CD4-positive, alpha-beta memory T cell (primary cell): ENCODE measurements at regions not wholly inside any gene's neighbourhood (a gene's known extent, or its start where the extent isn't known, plus 50 kb on each side); places are given as distances from the start of the nearest gene placed in this dataset.

Experiments
- CTCF ChIA-PET: fragments of 350-600 bp; sonication (Branson Sonifier 250); formaldehyde crosslinking; loops from one replicate; lab custom pipeline; 2021; ENCODE audit warnings: inconsistent platforms; ENCODE audit not compliant: partially characterized antibody; lab: Charles Lee
- POLR2A ChIA-PET: fragments of 350-600 bp; sonication (Branson Sonifier 250); formaldehyde crosslinking; loops from one replicate; lab custom pipeline; 2021; ENCODE audit not compliant: partially characterized antibody; lab: Charles Lee
- DNase-seq, 5 donors: peaks; one replicate each; pipeline versions ENCODE4 v3.0.0 to v3.0.0-alpha.2; 2020 to 2022; ENCODE audit warnings: mixed read lengths in 1 of 5
- H3K27ac ChIP-seq: one replicate; pipeline ENCODE4 v1.7.0; 2013; ENCODE audit warnings: low read depth, low read length
- H3K27me3 ChIP-seq: 2 replicates; pipeline ENCODE4 v1.7.0; 2013; ENCODE audit warnings: mild to moderate bottlenecking, low read length, moderate library complexity; ENCODE audit not compliant: insufficient read depth
- H3K36me3 ChIP-seq: 2 replicates; pipeline ENCODE4 v1.7.0; 2013; ENCODE audit warnings: mild to moderate bottlenecking, low read length, moderate library complexity; ENCODE audit not compliant: insufficient read depth
- H3K4me1 ChIP-seq: 2 replicates; pipeline ENCODE4 v1.7.0; 2013; ENCODE audit warnings: mild to moderate bottlenecking, low read length, moderate library complexity; ENCODE audit not compliant: insufficient read depth
- H3K4me3 ChIP-seq, 2 donors: one replicate each; pipeline ENCODE4 v1.7.0; 2013; ENCODE audit warnings: low read length in 2 of 2, mild to moderate bottlenecking in 1 of 2
- H3K9me3 ChIP-seq, 2 donors: one replicate each; pipeline ENCODE4 v1.7.0; 2013; ENCODE audit warnings: low read length in 2 of 2, control low read depth in 1 of 2; ENCODE audit not compliant: control insufficient read depth in 1 of 2
- H3K27ac Mint-ChIP-seq, 7 donors: one replicate each; pipeline ENCODE4 v1.8.0; 2020 to 2021; ENCODE audit warnings: mixed read lengths in 7 of 7, mild to moderate bottlenecking in 6 of 7, inconsistent platforms in 3 of 7, moderate library complexity in 3 of 7
- H3K27me3 Mint-ChIP-seq, 2 donors: one replicate each; pipeline ENCODE4 v1.8.0; 2020 to 2021; ENCODE audit warnings: mixed read lengths in 2 of 2
- H3K36me3 Mint-ChIP-seq, 2 donors: one replicate each; pipeline ENCODE4 v1.8.0; 2020 to 2021; ENCODE audit warnings: mixed read lengths in 2 of 2, inconsistent platforms in 1 of 2, mild to moderate bottlenecking in 1 of 2
- H3K4me1 Mint-ChIP-seq, 4 donors: one replicate each; pipeline ENCODE4 v1.8.0; 2020 to 2021; ENCODE audit warnings: mixed read lengths in 4 of 4, mild to moderate bottlenecking in 1 of 4
- H3K4me3 Mint-ChIP-seq, 8 donors: one replicate each; pipeline ENCODE4 v1.8.0; 2020 to 2021; ENCODE audit warnings: mixed read lengths in 8 of 8, mild to moderate bottlenecking in 7 of 8, moderate library complexity in 6 of 8, inconsistent platforms in 3 of 8
- H3K9me3 Mint-ChIP-seq, 8 donors: one replicate each; pipeline ENCODE4 v1.8.0; 2020 to 2021; ENCODE audit warnings: mixed read lengths in 8 of 8, mild to moderate bottlenecking in 5 of 8, inconsistent platforms in 3 of 8, moderate library complexity in 1 of 8
- intact Hi-C: fragments of 100-400 bp; cut with micrococcal nuclease; formaldehyde crosslinking; loops from one replicate; pipeline ENCODE4 v1.15.1; 2023

- H3K36me3 ChIP-seq: no peaks in the 10 kb centered on the region
- intact Hi-C loops: no loop called here
- no peaks in the 10 kb centered on the region for H3K9me3 ChIP-seq
- no peaks in the 10 kb centered on the region for H3K27me3 ChIP-seq
- Mint-ChIP-seq H3K9me3 (peaks cover 0 to 2% (median 0%) of the 10 kb centered on the region in 8 donors), H3K27me3 (peaks cover 27 to 51% of the 10 kb centered on the region in 2 donors), H3K4me3 (no peak overlapping the region), H3K27ac (no peak overlapping the region), H3K36me3 (no peaks in the 10 kb centered on the region), H3K4me1 (no peaks in the 10 kb centered on the region)
- ChIA-PET CTCF (no interaction called here), POLR2A (no interaction called here)
- H3K27ac ChIP-seq: no peak overlapping the region
- H3K4me3 ChIP-seq: no peak overlapping the region
- DNase-seq: no peak
- no peaks in the 10 kb centered on the region for H3K4me1 ChIP-seq
Observed at GRCh38 chr20:21456207-21456606, 57.7 kb downstream of the NKX2-2 start.

DNA sequence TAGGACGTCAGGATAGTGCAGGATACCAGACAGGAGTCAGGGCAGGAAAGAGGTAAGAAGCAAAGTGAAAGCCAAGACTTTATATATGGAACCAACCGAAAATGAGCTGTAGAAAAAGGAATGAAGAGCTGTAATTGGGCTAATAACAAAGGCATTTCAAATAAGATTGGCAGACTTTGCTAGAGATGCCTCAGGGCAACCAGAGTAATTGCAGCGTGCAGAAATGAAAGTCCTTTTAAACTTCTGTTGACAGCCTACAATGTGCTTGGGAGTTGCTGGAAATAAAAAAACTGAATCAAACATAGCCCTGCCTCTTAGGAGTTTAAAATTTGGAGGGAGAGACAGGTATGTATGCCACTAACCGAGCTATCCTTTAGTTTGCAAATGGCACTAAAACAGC is 56.4 kb upstream of the NKX2-4 start:
- H3K9me3 ChIP-seq: no peaks in the 10 kb centered on the region
- no peak overlapping the region for H3K4me3 ChIP-seq
- no peak for DNase-seq
- Mint-ChIP-seq H3K27ac (no peak overlapping the region), H3K27me3 (peaks cover 28 to 54% of the 10 kb centered on the region in 2 donors), H3K4me3 (no peak overlapping the region), H3K9me3 (peaks cover 0 to 2% (median 0%) of the 10 kb centered on the region in 8 donors), H3K4me1 (no peaks in the 10 kb centered on the region), H3K36me3 (no peaks in the 10 kb centered on the region)
- no peak overlapping the region for H3K27ac ChIP-seq
- intact Hi-C loops: no loop called here
- ChIA-PET CTCF (no interaction called here), POLR2A (no interaction called here)
- H3K4me1 ChIP-seq: no peaks in the 10 kb centered on the region
- H3K27me3 ChIP-seq: peaks cover 5% of the 10 kb centered on the region
- H3K36me3 ChIP-seq: no peaks in the 10 kb centered on the region

DNA sequence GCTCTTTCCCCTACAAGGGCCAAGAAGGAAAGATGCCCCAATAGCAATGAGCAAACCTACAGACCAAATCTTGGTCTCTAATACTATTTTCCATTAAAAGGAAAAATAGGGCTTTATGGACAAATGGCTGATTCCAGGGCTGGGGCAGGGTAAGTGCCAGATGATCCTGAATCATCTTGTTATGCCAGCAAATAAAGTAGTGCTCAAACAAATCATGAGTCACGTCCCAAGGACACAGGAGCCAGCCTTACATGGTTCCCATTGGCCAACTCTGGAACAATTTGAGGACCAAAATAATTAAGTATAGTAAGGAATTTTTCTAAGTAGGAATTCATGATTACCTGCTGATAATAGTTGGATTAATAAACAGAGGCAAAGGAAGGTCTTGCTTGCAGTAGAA is 53.2 kb upstream of the NKX2-4 start:
- ChIA-PET POLR2A (no interaction called here), CTCF (no interaction called here)
- H3K27ac Mint-ChIP-seq: no peak overlapping the region
- H3K36me3 ChIP-seq: no peaks in the 10 kb centered on the region
- H3K4me1 Mint-ChIP-seq: no peaks in the 10 kb centered on the region
- no peaks in the 10 kb centered on the region for H3K36me3 Mint-ChIP-seq
- H3K4me3 Mint-ChIP-seq: no peak overlapping the region
- peaks cover 21 to 34% of the 10 kb centered on the region in 2 donors for H3K27me3 Mint-ChIP-seq
- no peak overlapping the region for H3K27ac ChIP-seq
- H3K27me3 ChIP-seq: peaks cover 5% of the 10 kb centered on the region
- no peak for DNase-seq
- peaks cover 0 to 2% (median 0%) of the 10 kb centered on the region in 8 donors for H3K9me3 Mint-ChIP-seq
- no peak overlapping the region for H3K4me3 ChIP-seq
- intact Hi-C loops: no loop called here
- no peaks in the 10 kb centered on the region for H3K9me3 ChIP-seq
- H3K4me1 ChIP-seq: no peaks in the 10 kb centered on the region
